Superior temporal gyrus (tissue), 1 donor: ENCODE measurements at regions not wholly inside any gene's neighbourhood (a gene's known extent, or its start where the extent isn't known, plus 50 kb on each side); places are given as distances from the start of the nearest gene placed in this dataset.
A peak's percentile ranks its signal among the peaks of the same experiment; 100 is the strongest.

ENCODE experiments used
- DNase-seq: peaks from one replicate; pipeline ENCODE4 v3.0.0-alpha.2; 2016; ENCODE audit errors: extremely low spot score

GRCh38 chr9:4384750-4385149 is 84.9 kb upstream of the GLIS3 start:
- no peak for DNase-seq

GRCh38 chr9:4382722-4383317 is 83.0 kb upstream of the GLIS3 start:
- DNase-seq, result peak; percentile 62

GRCh38 chr9:4381744-4382143 is 81.9 kb upstream of the GLIS3 start:
- no peak for DNase-seq

GRCh38 chr9:4380406-4380805 is 80.5 kb upstream of the GLIS3 start:
- no peak for DNase-seq

- peak; percentile 71 for DNase-seq
Measured at GRCh38 chr9:4375424-4376200, 75.7 kb upstream of the GLIS3 start.

DNA sequence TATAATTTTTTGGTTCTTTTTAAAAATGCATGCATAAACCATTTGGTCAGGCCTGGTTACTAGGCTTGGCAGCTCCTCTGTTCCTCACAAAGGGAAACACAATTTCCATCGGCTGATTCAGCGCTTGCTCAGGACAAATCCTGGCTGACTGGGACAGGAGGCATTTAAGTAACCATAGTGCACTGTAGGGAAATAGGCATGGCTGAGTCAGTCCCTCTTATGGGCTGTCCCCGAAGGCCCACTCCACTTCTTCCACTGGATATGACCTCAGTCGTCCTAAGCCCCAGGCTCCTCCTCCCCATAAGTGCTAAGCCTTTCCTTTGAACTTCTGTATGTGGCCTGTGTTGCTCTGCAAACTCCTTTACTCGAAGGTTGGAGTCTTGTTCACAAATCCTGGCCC is 71.2 kb upstream of the GLIS3 start:
- no peak for DNase-seq

- no peak for DNase-seq
Measured at GRCh38 chr9:4370501-4370900, 70.6 kb upstream of the GLIS3 start.

DNA sequence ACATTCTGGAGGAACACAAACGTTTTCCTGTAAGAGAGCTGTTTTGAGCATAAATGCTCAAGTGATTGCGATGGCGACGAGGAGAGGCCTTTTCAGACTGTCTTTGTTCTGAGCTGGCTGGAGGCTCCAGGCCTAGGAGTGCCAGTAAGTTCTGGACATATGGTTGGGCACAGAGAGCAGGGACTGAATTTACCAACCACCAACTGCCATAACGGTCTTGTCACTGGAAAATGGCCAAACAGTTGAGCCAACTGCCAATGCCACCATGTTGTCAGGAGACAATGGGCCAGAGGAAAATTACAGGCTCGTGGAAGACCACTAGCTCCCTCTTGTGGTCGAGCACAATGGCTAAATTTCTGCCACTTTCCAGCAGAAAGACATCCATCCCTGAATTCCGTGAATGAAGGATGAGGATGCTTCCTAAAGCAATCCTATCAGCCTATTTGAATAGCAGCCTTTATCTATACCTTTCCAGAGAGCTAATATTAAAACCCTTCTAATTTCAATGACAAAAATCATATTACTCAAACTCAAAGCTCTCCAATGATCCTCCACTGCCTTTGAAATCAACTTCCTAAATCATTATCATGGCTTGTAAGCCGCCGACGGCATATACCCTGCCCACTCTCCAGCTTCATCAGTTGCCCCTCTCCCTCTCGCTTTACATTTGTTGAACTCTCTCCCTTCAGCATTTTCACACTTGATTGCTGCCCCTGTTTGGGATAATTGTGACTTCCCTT is 66.9 kb upstream of the GLIS3 start:
- DNase-seq, result peak; percentile 83

DNA sequence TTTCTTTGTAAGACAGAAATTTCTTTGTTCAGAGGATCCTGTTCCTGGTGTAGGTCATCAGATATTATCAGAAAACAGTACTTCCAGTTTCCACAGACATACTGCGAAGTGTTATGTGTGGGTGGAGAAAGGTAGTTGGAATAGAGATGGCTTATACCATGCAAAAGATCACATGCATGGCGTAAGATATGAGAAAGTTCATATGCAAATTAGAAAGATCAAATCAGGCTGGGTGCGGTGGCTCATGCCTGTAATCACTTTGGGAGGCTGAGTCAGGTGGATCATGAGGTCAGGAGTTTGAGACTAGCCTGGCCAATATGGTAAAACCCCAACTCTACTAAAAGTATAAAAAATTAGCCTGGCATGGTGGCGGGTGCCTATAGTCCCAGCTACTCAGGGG is 65.2 kb upstream of the GLIS3 start:
- DNase-seq, result no peak

GRCh38 chr9:4362281-4362680 is 62.4 kb upstream of the GLIS3 start:
- no peak for DNase-seq

- DNase-seq, result no peak
Measured at GRCh38 chr9:4359016-4359415, 59.1 kb upstream of the GLIS3 start.

- DNase-seq, result no peak
Measured at GRCh38 chr9:4357929-4358328, 58.1 kb upstream of the GLIS3 start.

DNA sequence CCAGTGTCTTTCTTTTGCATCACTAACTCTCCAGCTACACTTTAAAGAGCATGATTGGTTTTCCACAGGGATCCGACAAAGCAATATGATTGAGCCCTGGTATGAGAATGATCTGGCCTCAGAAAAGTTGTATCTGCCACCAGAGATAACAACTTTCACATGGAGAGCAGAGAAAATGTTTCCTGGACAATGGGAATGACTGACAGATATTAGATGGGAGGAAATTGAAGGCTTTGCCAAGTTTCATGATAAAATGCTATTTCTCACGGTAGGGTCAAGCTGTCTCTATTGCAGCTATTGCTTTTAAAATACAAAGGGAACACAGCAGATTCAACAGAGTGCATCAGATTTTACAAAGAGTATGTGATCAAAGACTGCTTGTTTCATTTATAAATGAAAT is 56.4 kb upstream of the GLIS3 start:
- no peak for DNase-seq

GRCh38 chr9:4353236-4353635 is 53.4 kb upstream of the GLIS3 start:
- no peak for DNase-seq

DNA sequence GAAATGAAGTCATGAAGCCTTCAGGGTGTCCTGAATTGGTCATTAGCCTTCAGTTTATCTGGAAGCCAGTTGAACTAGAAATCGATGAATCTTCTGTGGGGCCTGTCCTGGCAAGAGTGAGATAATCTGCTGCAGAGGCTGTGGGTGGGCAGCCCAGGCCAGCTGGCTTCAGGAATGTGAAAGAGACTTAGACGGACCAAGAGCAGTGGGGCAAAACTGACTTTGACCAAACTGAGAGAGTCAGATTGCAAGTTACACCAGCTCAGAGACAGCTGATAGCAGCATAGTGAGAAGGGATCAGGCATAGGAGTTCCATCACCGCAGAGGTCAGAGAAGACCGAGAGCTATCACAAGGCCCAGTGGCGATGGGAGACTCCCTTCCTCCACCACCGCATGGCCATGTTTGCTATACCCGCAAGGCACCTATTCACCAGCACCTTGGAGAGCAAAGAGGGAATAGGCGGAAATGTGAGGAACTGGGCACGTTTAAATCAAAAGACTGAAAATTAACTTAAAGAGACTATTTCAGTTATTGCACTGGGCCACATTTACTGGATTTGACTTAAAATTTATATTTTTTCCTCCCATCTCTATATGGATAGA is 50.0 kb upstream of the GLIS3 start:
- DNase-seq, result no peak
